H1 (cell line): ENCODE measurements at regions not wholly inside any gene's neighbourhood (a gene's known extent, or its start where the extent isn't known, plus 50 kb on each side); places are given as distances from the start of the nearest gene placed in this dataset.

Source experiments
- CTCF ChIA-PET: fragments of 300-600 bp; sonication (Branson Sonifier 250); formaldehyde crosslinking; loops from one replicate; lab custom pipeline; 2021; ENCODE audit not compliant: partially characterized antibody; lab: Charles Lee
- POLR2A ChIA-PET: fragments of 300-600 bp; sonication (Branson Sonifier 250); formaldehyde crosslinking; loops from one replicate; lab custom pipeline; 2021; ENCODE audit warnings: inconsistent platforms; ENCODE audit not compliant: partially characterized antibody; lab: Charles Lee
- DNase-seq, 2 experiments: peaks; one replicate each; pipeline versions ENCODE4 v3.0.0 to v3.0.0-alpha.2; 2010 to 2022; ENCODE audit warnings: low spot score in 2 of 2, low read depth in 1 of 2, mixed read lengths in 1 of 2
- FAIRE-seq: peaks from 2 replicates; lab custom pipeline; 2011; peaks lifted over from hg19 to GRCh38; lab: Jason Lieb, UNC
- H2AFZ ChIP-seq: 2 replicates; pipeline ENCODE4 v1.8.1; 2012; ENCODE audit warnings: low read length, inconsistent platforms
- H2AK5ac ChIP-seq: 2 replicates; pipeline ENCODE4 v1.6.1; 2013; ENCODE audit warnings: low read depth, low read length
- H2BK120ac ChIP-seq: replicated peaks from 2 replicates; pipeline ENCODE3; 2013; ENCODE audit warnings: low read depth, low read length, inconsistent platforms
- H2BK12ac ChIP-seq: 2 replicates; pipeline ENCODE4 v1.6.1; 2013; ENCODE audit warnings: low read depth, low read length
- H2BK15ac ChIP-seq: 2 replicates; pipeline ENCODE4 v1.6.1; 2013; ENCODE audit warnings: low read length
- H2BK20ac ChIP-seq: 2 replicates; pipeline ENCODE4 v1.6.1; 2013; ENCODE audit warnings: low read length
- H2BK5ac ChIP-seq: 2 replicates; pipeline ENCODE4 v1.6.1; 2013; ENCODE audit warnings: low read depth, low read length
- H3K14ac ChIP-seq: 2 replicates; pipeline ENCODE4 v1.6.1; 2013; ENCODE audit warnings: inconsistent platforms; ENCODE audit not compliant: insufficient read length
- H3K18ac ChIP-seq: 2 replicates; pipeline ENCODE4 v1.6.1; 2013; ENCODE audit warnings: low read length; ENCODE audit errors: extremely low read depth
- H3K23ac ChIP-seq: 2 replicates; pipeline ENCODE4 v1.6.1; 2013; ENCODE audit warnings: inconsistent platforms; ENCODE audit not compliant: insufficient read length
- H3K23me2 ChIP-seq: 2 replicates; pipeline ENCODE4 v1.6.1; 2013; ENCODE audit warnings: low read depth, low read length
- H3K27ac ChIP-seq: 2 replicates; pipeline ENCODE4 v1.6.1; 2011; ENCODE audit warnings: low read depth, low read length, inconsistent platforms
- H3K27me3 ChIP-seq, 4 experiments: replicated peaks in 1 of 4; 1 replicate in 1 of 4; 2 replicates in 3 of 4; pipeline versions ENCODE4 v1.6.1 to v1.8.1; 2011 to 2013; ENCODE audit warnings: low read length in 3 of 4, mild to moderate bottlenecking in 3 of 4, inconsistent platforms in 2 of 4, mixed read lengths in 2 of 4, moderate library complexity in 1 of 4; ENCODE audit not compliant: control insufficient read depth in 3 of 4, insufficient read depth in 3 of 4; ENCODE audit errors: extremely low read depth in 1 of 4
- H3K36me3 ChIP-seq, 4 experiments: 2 replicates each; pipeline versions ENCODE4 v1.6.1 to v1.8.1; 2011 to 2013; ENCODE audit warnings: mild to moderate bottlenecking in 4 of 4, low read length in 3 of 4, moderate library complexity in 2 of 4, control low read depth in 1 of 4, inconsistent platforms in 1 of 4; ENCODE audit not compliant: insufficient read depth in 4 of 4, control insufficient read depth in 2 of 4
- H3K4ac ChIP-seq: replicated peaks from 2 replicates; pipeline ENCODE3; 2013; ENCODE audit warnings: low read length, low read depth, mixed read lengths, inconsistent platforms; ENCODE audit not compliant: insufficient read length
- H3K4me1 ChIP-seq, 4 experiments: replicated peaks in 1 of 4; 1 replicate in 1 of 4; 2 replicates in 3 of 4; pipeline versions ENCODE4 v1.6.1 to v1.8.1; 2011 to 2013; ENCODE audit warnings: low read length in 3 of 4, inconsistent platforms in 2 of 4, mixed read lengths in 1 of 4; ENCODE audit not compliant: insufficient read depth in 4 of 4, control insufficient read depth in 3 of 4
- H3K4me2 ChIP-seq, 2 experiments: 2 replicates each; pipeline versions ENCODE4 v1.6.1 to v1.8.1; 2011 to 2013; ENCODE audit warnings: low read depth in 2 of 2, low read length in 2 of 2, control low read depth in 1 of 2, inconsistent platforms in 1 of 2, mild to moderate bottlenecking in 1 of 2; ENCODE audit not compliant: insufficient read depth in 1 of 2
- H3K4me3 ChIP-seq, 4 experiments: fragments of 200-600, 300-600 bp in 1 of 4; sonication (generic), shearing (Covaris generic), sonication (Bioruptor Twin) in 1 of 4; 2 replicates each; pipeline versions ENCODE4 v1.5.1 to v1.8.1; 2011 to 2016; ENCODE audit warnings: low read length in 4 of 4, low read depth in 3 of 4, control low read depth in 2 of 4, inconsistent platforms in 2 of 4, mild to moderate bottlenecking in 2 of 4, mixed read lengths in 1 of 4, moderate library complexity in 1 of 4; ENCODE audit not compliant: insufficient read depth in 2 of 4; ENCODE audit errors: extremely low read depth in 1 of 4
- H3K56ac ChIP-seq: replicated peaks from 2 replicates; pipeline ENCODE3; 2013; ENCODE audit warnings: low read depth, mild to moderate bottlenecking, mixed read lengths, low read length, inconsistent platforms; ENCODE audit not compliant: insufficient read length
- H3K79me1 ChIP-seq: 2 replicates; pipeline ENCODE4 v1.6.1; 2013; ENCODE audit warnings: low read depth, low read length, control low read depth
- H3K79me2 ChIP-seq, 2 experiments: 2 replicates each; pipeline versions ENCODE4 v1.6.1 to v1.8.1; 2012 to 2013; ENCODE audit warnings: low read length in 2 of 2, mild to moderate bottlenecking in 2 of 2, inconsistent platforms in 1 of 2; ENCODE audit not compliant: insufficient read depth in 2 of 2, control insufficient read depth in 1 of 2
- H3K9ac ChIP-seq, 4 experiments: replicated peaks in 1 of 4; 1 replicate in 1 of 4; 2 replicates in 3 of 4; pipeline versions ENCODE4 v1.6.1 to v1.8.1; 2011 to 2013; ENCODE audit warnings: low read depth in 3 of 4, low read length in 3 of 4, control low read depth in 2 of 4, mild to moderate bottlenecking in 2 of 4, moderate library complexity in 2 of 4, inconsistent platforms in 1 of 4; ENCODE audit errors: extremely low read depth in 1 of 4
- H3K9me3 ChIP-seq, 2 experiments: 2 replicates each; pipeline versions ENCODE4 v1.6.1 to v1.8.1; 2012 to 2013; ENCODE audit warnings: mild to moderate bottlenecking in 2 of 2, moderate library complexity in 2 of 2, control low read depth in 1 of 2, inconsistent platforms in 1 of 2, low read depth in 1 of 2, low read length in 1 of 2, mixed read lengths in 1 of 2; ENCODE audit not compliant: insufficient read depth in 2 of 2
- H4K20me1 ChIP-seq, 2 experiments: replicated peaks in 1 of 2; 2 replicates each; pipeline versions ENCODE3 to v1.8.1; 2011 to 2013; ENCODE audit warnings: inconsistent platforms in 2 of 2, low read length in 2 of 2, mild to moderate bottlenecking in 1 of 2; ENCODE audit not compliant: insufficient read depth in 2 of 2, control insufficient read depth in 1 of 2
- H4K5ac ChIP-seq: 2 replicates; pipeline ENCODE4 v1.6.1; 2013; ENCODE audit warnings: low read length, low read depth, mixed read lengths, inconsistent platforms; ENCODE audit not compliant: insufficient read length
- H4K8ac ChIP-seq: 2 replicates; pipeline ENCODE4 v1.8.0; 2013; ENCODE audit warnings: mild to moderate bottlenecking, moderate library complexity, low read length, inconsistent platforms; ENCODE audit not compliant: insufficient read depth; ENCODE audit errors: extremely low read depth
- H4K91ac ChIP-seq: replicated peaks from 2 replicates; pipeline ENCODE3; 2013; ENCODE audit warnings: low read length, mixed read lengths, inconsistent platforms; ENCODE audit not compliant: insufficient read length
- ASH2L ChIP-seq: fragments of 200-600, 300-600 bp; sonication (generic); IDR thresholded peaks from one replicate; pipeline ENCODE4 v1.7.1; 2017; ENCODE audit warnings: low read length
- BRCA1 ChIP-seq: IDR thresholded peaks from 2 replicates; pipeline ENCODE4 v1.6.1; 2012; ENCODE audit warnings: low read depth, low read length, improper control_type of control experiment
- FOSL1 ChIP-seq: IDR thresholded peaks from 2 replicates; pipeline ENCODE4 v1.6.1; 2011; ENCODE audit warnings: mild to moderate bottlenecking, low read depth, low read length, moderate library complexity; ENCODE audit not compliant: insufficient read depth
- JUN ChIP-seq: IDR thresholded peaks from 2 replicates; pipeline ENCODE4 v1.6.1; 2011; ENCODE audit warnings: low read depth, mild to moderate bottlenecking, improper control_type of control experiment, low read length
- JUND ChIP-seq: IDR thresholded peaks from 2 replicates; pipeline ENCODE4 v1.6.1; 2011; ENCODE audit warnings: mild to moderate bottlenecking, improper control_type of control experiment, low read length
- KDM1A ChIP-seq: fragments of 200-600, 300-600 bp; sonication (generic); IDR thresholded peaks from 2 replicates; pipeline ENCODE4 v1.7.1; 2016; ENCODE audit warnings: mild to moderate bottlenecking, low read length, borderline replicate concordance
- NANOG ChIP-seq: IDR thresholded peaks from 2 replicates; pipeline ENCODE4 v1.6.1; 2011; ENCODE audit warnings: low read length, low read depth, mild to moderate bottlenecking, inconsistent platforms; ENCODE audit not compliant: insufficient read depth, poor library complexity, severe bottlenecking
- NRF1 ChIP-seq: IDR thresholded peaks from 2 replicates; pipeline ENCODE4 v1.6.1; 2011; ENCODE audit warnings: mild to moderate bottlenecking, low read depth, low read length, improper control_type of control experiment
- RFX5 ChIP-seq: IDR thresholded peaks from 2 replicates; pipeline ENCODE4 v1.6.1; 2011; ENCODE audit warnings: low read depth, low read length, improper control_type of control experiment, borderline replicate concordance
- RNF2 ChIP-seq: fragments of 200-900, 300-1000 bp; sonication (generic); IDR thresholded peaks from 2 replicates; pipeline ENCODE4 v1.7.1; 2016; ENCODE audit warnings: borderline replicate concordance, low read depth, mild to moderate bottlenecking, antibody characterized with exemption, low read length; ENCODE audit not compliant: poor library complexity, severe bottlenecking; ENCODE audit errors: missing control alignments
- RXRA ChIP-seq: IDR thresholded peaks from 2 replicates; pipeline ENCODE4 v1.6.1; 2011; ENCODE audit warnings: low read depth, mild to moderate bottlenecking, low read length, moderate library complexity; ENCODE audit not compliant: insufficient read depth
- SIRT6 ChIP-seq: IDR thresholded peaks from one replicate; pipeline ENCODE4 v1.7.1; 2012; ENCODE audit warnings: low read length, inconsistent platforms
- SUZ12 ChIP-seq: fragments of 200-600 bp; sonication (generic); IDR thresholded peaks from 2 replicates; pipeline ENCODE4 v1.6.1; 2012; ENCODE audit warnings: mild to moderate bottlenecking, inconsistent platforms, low read length, moderate library complexity, mixed read lengths
- TAF1 ChIP-seq: IDR thresholded peaks from 2 replicates; pipeline ENCODE4 v1.6.1; 2011; ENCODE audit warnings: mild to moderate bottlenecking, low read depth, low read length
- YY1 ChIP-seq: IDR thresholded peaks from 2 replicates; pipeline ENCODE4 v1.6.1; 2011; ENCODE audit warnings: low read depth, mild to moderate bottlenecking, low read length
- WGBS, 2 experiments: shearing (Covaris generic) in 1 of 2; methylation state at CpG; one replicate each; pipeline versions ENCODE4 v1.1.6 to v1.1.7; 2013 to 2015; ENCODE audit warnings: low lambda C conversion rate in 2 of 2, mixed read lengths in 2 of 2, inconsistent platforms in 1 of 2, low coverage in 1 of 2, missing lambda C conversion rate in 1 of 2; ENCODE audit not compliant: insufficient replicate concordance in 2 of 2, insufficient coverage in 1 of 2, insufficient read length in 1 of 2; ENCODE audit errors: extremely low coverage in 1 of 2, missing lambda C conversion rate in 1 of 2; 5-methylcytosine and 5-hydroxymethylcytosine counted together

DNA sequence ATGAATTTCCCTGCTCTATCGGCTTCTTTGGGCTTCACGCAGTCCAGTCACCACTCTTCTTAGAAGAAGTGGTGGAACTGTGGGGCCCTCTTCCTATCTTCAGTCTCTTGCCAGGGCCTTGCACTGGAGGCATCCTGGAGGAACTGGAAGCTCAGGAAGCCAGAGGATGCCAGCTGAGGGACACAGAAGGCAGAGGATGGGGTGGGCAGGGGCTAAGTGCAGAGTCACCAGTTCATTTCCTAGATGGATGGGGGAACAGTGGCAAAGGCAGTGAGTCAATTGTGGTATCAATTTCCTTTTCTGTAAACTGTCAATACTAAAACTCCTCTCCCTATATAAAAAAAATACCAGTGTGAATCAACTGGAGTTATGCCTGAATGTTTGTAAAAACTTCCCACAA lies 419.7 kb downstream of the KLF12 start:
- Histone ChIP-seq H2AFZ (no peak overlapping the region), H2BK5ac (no peak overlapping the region), H3K18ac (no peak overlapping the region), H4K5ac (no peak overlapping the region), H2BK20ac (no peak overlapping the region), H3K4me1 (peaks cover 0 to 6% (median 4%) of the 10 kb centered on the region in 4 experiments; a peak in 3 of 7 replicates), H2BK15ac (no peak overlapping the region), H3K4ac (no peak overlapping the region), H3K14ac (no peak overlapping the region), H3K79me1 (no peaks in the 10 kb centered on the region), H3K9me3 (no peaks in the 10 kb centered on the region), H3K23me2 (no peaks in the 10 kb centered on the region), H3K27me3 (no peaks in the 10 kb centered on the region; a peak in 1 of 7 replicates), H2BK12ac (no peak overlapping the region), H2AK5ac (no peak overlapping the region), H4K8ac (no peak overlapping the region), H3K79me2 (no peaks in the 10 kb centered on the region), H4K91ac (no peak overlapping the region), H3K27ac (no peak overlapping the region), H3K4me3 (no peak overlapping the region), H3K56ac (no peak overlapping the region), H3K36me3 (no peaks in the 10 kb centered on the region), H3K9ac (no peak overlapping the region), H3K4me2 (no peak overlapping the region), H2BK120ac (no peak overlapping the region), H4K20me1 (no peaks in the 10 kb centered on the region), H3K23ac (no peak overlapping the region)
- FAIRE-seq (no peak), DNase-seq (no peak)
- 100% methylated on average over 2 of the region's 2 CpGs; no CpG with 5 or more reads in 1 of the 2 experiments for WGBS, 2 experiments
- ChIA-PET CTCF (interaction anchor here (0.6 kb wide), 2 partner anchors 1312 to 1537 kb away, joined by 3 to 4 read pairs; no protein-coding TSS in a partner anchor), POLR2A (interaction anchor here (0.7 kb wide), 1 partner anchor 762 kb away, joined by 3 read pairs; no protein-coding TSS in a partner anchor)
- no peak for TF ChIP-seq BRCA1
- TF ChIP-seq RFX5 = no peak
- TF ChIP-seq NANOG = no peak
- no peak for TF ChIP-seq RXRA
- no peak for TF ChIP-seq JUN
- TF ChIP-seq KDM1A = no peak
- TF ChIP-seq NRF1 = no peak
- TF ChIP-seq TAF1 = no peak
- TF ChIP-seq SIRT6 = no peak
- no peak for TF ChIP-seq YY1
- TF ChIP-seq JUND = no peak
- TF ChIP-seq ASH2L = no peak
- no peak for TF ChIP-seq RNF2
- no peak for TF ChIP-seq FOSL1
- TF ChIP-seq SUZ12 = no peak
